ENCODE measurements at regions not wholly inside any gene's neighbourhood (a gene's known extent, or its start where the extent isn't known, plus 50 kb on each side); places are given as distances from the start of the nearest gene placed in this dataset.
"Not testable (repeated sequence)": the region's sequence is repeated elsewhere in the genome, so short reads cannot be mapped to it uniquely, and the experiment has no call there.

GRCh38 chr15:30816430-30816829, 87.3 kb upstream of the FAN1 start:
- intact Hi-C loops (cut with micrococcal nuclease; ENCODE audit: unreplicated experiment): no loop called here
- Histone ChIP-seq H3K9me2 (ENCODE audit: insufficient read depth, low read length) (no peaks in the 10 kb centered on the region), H3K4me2 (ENCODE audit: low read length) (no peak overlapping the region), H3K9me3 (ENCODE audit: low read length) (no peaks in the 10 kb centered on the region), H2AFZ (ENCODE audit: low read length) (no peak overlapping the region), H3K27ac (ENCODE audit: low read depth, low read length, poor library complexity, severe bottlenecking) (no peak overlapping the region), H3K4me1 (ENCODE audit: insufficient read depth, low read length, poor library complexity, severe bottlenecking) (no peaks in the 10 kb centered on the region), H3K79me2 (ENCODE audit: insufficient read depth, low read depth, low read length) (no peaks in the 10 kb centered on the region), H3K4me3 (ENCODE audit: low read depth, low read length, poor library complexity, severe bottlenecking) (no peak overlapping the region), H3K36me3 (ENCODE audit: insufficient read depth, low read length) (no peaks in the 10 kb centered on the region), H4K20me1 (ENCODE audit: insufficient read depth, low read length) (no peaks in the 10 kb centered on the region)
- CTCF ChIA-PET (ENCODE audit: unreplicated experiment): no interaction called here
- POLR2A ChIA-PET: no interaction called here
- TF ChIP-seq CTCF (conservative IDR thresholded peaks at IDR 0.05; ENCODE audit: low read length) (no peak), EZH2phosphoT487 (IDR thresholded peaks at IDR 0.05; ENCODE audit: borderline replicate concordance, low read depth, low read length) (no peak)
- DNase-seq (ENCODE audit: low spot score): no peak
- no TSS peak for BruUV-seq (replicated peaks)

GRCh38 chr15:30823068-30823813, 80.5 kb upstream of the FAN1 start:
- H3K36me3 ChIP-seq (ENCODE audit: insufficient read depth, low read length); H3K4me2 ChIP-seq (ENCODE audit: low read length); H3K4me1 ChIP-seq (ENCODE audit: insufficient read depth, low read length, poor library complexity, severe bottlenecking); H3K79me2 ChIP-seq (ENCODE audit: insufficient read depth, low read depth, low read length); H3K9me3 ChIP-seq (ENCODE audit: low read length); H2AFZ ChIP-seq (ENCODE audit: low read length); DNase-seq (ENCODE audit: low spot score); H3K9me2 ChIP-seq (ENCODE audit: insufficient read depth, low read length); BruUV-seq (replicated peaks); H3K27ac ChIP-seq (ENCODE audit: low read depth, low read length, poor library complexity, severe bottlenecking); POLR2A ChIA-PET; H3K4me3 ChIP-seq (ENCODE audit: low read depth, low read length, poor library complexity, severe bottlenecking); H4K20me1 ChIP-seq (ENCODE audit: insufficient read depth, low read length); CTCF ChIA-PET (ENCODE audit: unreplicated experiment); intact Hi-C loops (cut with micrococcal nuclease; ENCODE audit: unreplicated experiment): not testable (repeated sequence)

GRCh38 chr15:30824518-30825195, 79.1 kb upstream of the FAN1 start:
- intact Hi-C loops (cut with micrococcal nuclease; ENCODE audit: unreplicated experiment): no loop called here
- no peak for DNase-seq (ENCODE audit: low spot score)
- no peak overlapping the region for H2AFZ ChIP-seq (ENCODE audit: low read length)
- H3K79me2 ChIP-seq (ENCODE audit: insufficient read depth, low read depth, low read length): no peaks in the 10 kb centered on the region
- no peaks in the 10 kb centered on the region for H3K9me2 ChIP-seq (ENCODE audit: insufficient read depth, low read length)
- H3K4me3 ChIP-seq (ENCODE audit: low read depth, low read length, poor library complexity, severe bottlenecking): no peak overlapping the region
- POLR2A ChIA-PET: interaction anchor here (0.6 kb wide), 1 partner anchor 42 kb away, joined by 3 read pairs; no protein-coding TSS in a partner anchor
- BruUV-seq (replicated peaks): no TSS peak
- H3K4me1 ChIP-seq (ENCODE audit: insufficient read depth, low read length, poor library complexity, severe bottlenecking): no peaks in the 10 kb centered on the region
- H3K27ac ChIP-seq (ENCODE audit: low read depth, low read length, poor library complexity, severe bottlenecking): no peak overlapping the region
- no peaks in the 10 kb centered on the region for H3K36me3 ChIP-seq (ENCODE audit: insufficient read depth, low read length)
- CTCF ChIA-PET (ENCODE audit: unreplicated experiment): no interaction called here
- no peak for TF ChIP-seq CTCF (conservative IDR thresholded peaks at IDR 0.05; ENCODE audit: low read length)
- TF ChIP-seq EZH2phosphoT487 (IDR thresholded peaks at IDR 0.05; ENCODE audit: borderline replicate concordance, low read depth, low read length): no peak
- no peaks in the 10 kb centered on the region for H4K20me1 ChIP-seq (ENCODE audit: insufficient read depth, low read length)
- H3K4me2 ChIP-seq (ENCODE audit: low read length): no peak overlapping the region
- H3K9me3 ChIP-seq (ENCODE audit: low read length): no peaks in the 10 kb centered on the region
